DND-41 (cell line): ENCODE measurements at regions not wholly inside any gene's neighbourhood (a gene's known extent, or its start where the extent isn't known, plus 50 kb on each side); places are given as distances from the start of the nearest gene placed in this dataset.

Experiments
- ATAC-seq: fragments of 200-7000 bp; cut with Tn5 transposase; 3 replicates; pipeline ENCODE4 v1.9.1; 2021; ENCODE audit warnings: low read depth; ENCODE audit not compliant: insufficient read depth
- DNase-seq: peaks from one replicate; pipeline ENCODE4 v3.0.0-alpha.2; 2020
- H2AFZ ChIP-seq: 2 replicates; pipeline ENCODE4 v1.6.0; 2012; ENCODE audit warnings: low read depth, low read length
- H3K27ac ChIP-seq: 2 replicates; pipeline ENCODE4 v1.5.1; 2012; ENCODE audit warnings: low read length, inconsistent platforms
- H3K27me3 ChIP-seq: fragments of 200-600 bp; sonication (generic); 2 replicates; pipeline ENCODE4 v1.6.0; 2012; ENCODE audit warnings: low read length, mild to moderate bottlenecking, inconsistent platforms; ENCODE audit not compliant: insufficient read depth, poor library complexity
- H3K36me3 ChIP-seq: 2 replicates; pipeline ENCODE4 v1.5.1; 2012; ENCODE audit warnings: low read length, inconsistent platforms; ENCODE audit not compliant: insufficient read depth
- H3K4me1 ChIP-seq: 2 replicates; pipeline ENCODE4 v1.5.1; 2012; ENCODE audit warnings: mild to moderate bottlenecking, low read length; ENCODE audit not compliant: insufficient read depth
- H3K4me2 ChIP-seq: 2 replicates; pipeline ENCODE4 v1.6.0; 2012; ENCODE audit warnings: mild to moderate bottlenecking, moderate library complexity, low read length, inconsistent platforms; ENCODE audit not compliant: insufficient read depth
- H3K4me3 ChIP-seq, 2 experiments: fragments of 200-600 bp in 1 of 2; shearing (Covaris generic) in 1 of 2; 2 replicates each; pipeline ENCODE4 v1.5.1; 2012 to 2016; ENCODE audit warnings: inconsistent platforms in 2 of 2, low read length in 2 of 2, mild to moderate bottlenecking in 2 of 2, low read depth in 1 of 2, moderate library complexity in 1 of 2
- H3K79me2 ChIP-seq: 2 replicates; pipeline ENCODE4 v1.6.0; 2012; ENCODE audit warnings: low read length, inconsistent platforms; ENCODE audit not compliant: insufficient read depth
- H3K9ac ChIP-seq: 2 replicates; pipeline ENCODE4 v1.6.0; 2012; ENCODE audit warnings: low read depth, mild to moderate bottlenecking, inconsistent platforms, low read length, moderate library complexity
- H3K9me3 ChIP-seq: 2 replicates; pipeline ENCODE4 v1.5.1; 2012; ENCODE audit warnings: low read length, moderate library complexity, mild to moderate bottlenecking, inconsistent platforms; ENCODE audit not compliant: insufficient read depth, severe bottlenecking
- H4K20me1 ChIP-seq: 2 replicates; pipeline ENCODE4 v1.6.0; 2012; ENCODE audit warnings: low read length; ENCODE audit not compliant: insufficient read depth
- CTCF ChIP-seq: IDR thresholded peaks from 2 replicates; pipeline ENCODE4 v1.5.1; 2012; ENCODE audit warnings: borderline replicate concordance, low read length, moderate library complexity, mild to moderate bottlenecking; ENCODE audit not compliant: poor library complexity, severe bottlenecking; ENCODE audit errors: extremely low read depth
- EZH2 ChIP-seq: IDR thresholded peaks from 3 replicates; pipeline ENCODE4 v1.6.1; 2012; ENCODE audit warnings: borderline replicate concordance, low read depth, mild to moderate bottlenecking, moderate library complexity, low read length, inconsistent platforms; ENCODE audit not compliant: severe bottlenecking

DNA sequence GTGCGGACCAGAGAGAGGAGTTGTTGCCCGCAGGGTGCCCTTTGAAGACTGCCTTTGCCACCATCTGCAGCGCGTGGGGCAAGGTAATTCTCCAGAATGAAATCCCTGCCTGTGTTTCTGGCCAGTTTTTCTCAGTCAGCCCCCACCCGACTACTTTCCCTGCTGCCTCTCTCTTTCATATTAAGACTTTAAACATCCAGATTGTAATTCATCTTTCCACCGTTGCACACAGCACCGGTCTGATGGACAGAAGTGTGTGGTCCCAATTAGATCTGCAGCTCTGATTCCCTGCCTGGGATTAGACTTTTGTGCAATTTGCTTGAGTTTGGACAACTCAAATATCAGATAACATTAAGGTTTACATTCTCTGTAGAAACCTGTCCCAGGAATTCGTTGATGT lies 489.0 kb downstream of the QKI start:
- Histone ChIP-seq H3K4me1 (no peaks in the 10 kb centered on the region), H3K9ac (no peak overlapping the region), H3K36me3 (no peaks in the 10 kb centered on the region), H3K9me3 (no peaks in the 10 kb centered on the region), H3K79me2 (no peaks in the 10 kb centered on the region), H3K27me3 (no peaks in the 10 kb centered on the region), H3K27ac (no peak overlapping the region), H4K20me1 (no peaks in the 10 kb centered on the region), H3K4me3 (no peak overlapping the region), H3K4me2 (no peak overlapping the region), H2AFZ (no peak overlapping the region)
- no peak for DNase-seq
- no peak for ATAC-seq
- TF ChIP-seq EZH2 (no peak), CTCF (no peak)

GRCh38 chr6:163902993-163903392 lies 488.5 kb downstream of the QKI start:
- Histone ChIP-seq H3K27ac (no peak overlapping the region), H3K4me1 (no peaks in the 10 kb centered on the region), H3K79me2 (no peaks in the 10 kb centered on the region), H4K20me1 (no peaks in the 10 kb centered on the region), H3K36me3 (no peaks in the 10 kb centered on the region), H3K27me3 (no peaks in the 10 kb centered on the region), H3K4me2 (no peak overlapping the region), H3K9ac (no peak overlapping the region), H3K4me3 (no peak overlapping the region), H2AFZ (no peak overlapping the region), H3K9me3 (no peaks in the 10 kb centered on the region)
- ATAC-seq: no peak
- TF ChIP-seq CTCF: no peak
- TF ChIP-seq EZH2: no peak
- no peak for DNase-seq

DNA sequence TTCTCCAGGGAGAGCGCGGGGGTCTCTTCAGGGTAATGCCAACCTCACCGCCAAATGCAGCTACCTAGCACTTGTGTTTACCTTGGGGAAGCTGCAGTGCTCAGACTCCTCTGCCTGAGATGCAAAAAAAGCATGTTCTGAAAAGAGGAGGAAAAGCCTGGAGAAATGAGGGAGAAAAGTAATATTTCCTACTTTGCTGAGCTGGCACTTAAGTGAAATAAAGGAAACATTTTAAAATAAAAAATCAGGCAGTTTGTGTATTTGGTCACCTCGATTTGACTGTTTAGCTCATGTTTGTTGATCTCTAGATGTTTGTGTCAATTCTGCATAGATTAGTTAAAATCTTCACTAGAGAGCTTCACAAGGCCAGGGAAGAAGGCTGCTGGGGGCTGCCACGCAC lies 487.2 kb downstream of the QKI start:
- ATAC-seq (no peak), DNase-seq (no peak)
- Histone ChIP-seq H3K27me3 (no peaks in the 10 kb centered on the region), H3K79me2 (no peaks in the 10 kb centered on the region), H4K20me1 (no peaks in the 10 kb centered on the region), H3K9me3 (no peaks in the 10 kb centered on the region), H3K36me3 (no peaks in the 10 kb centered on the region), H3K4me1 (no peaks in the 10 kb centered on the region), H3K27ac (no peak overlapping the region), H2AFZ (no peak overlapping the region), H3K4me3 (no peak overlapping the region), H3K4me2 (no peak overlapping the region), H3K9ac (no peak overlapping the region)
- TF ChIP-seq CTCF: no peak
- TF ChIP-seq EZH2: no peak

GRCh38 chr6:163900570-163900969 lies 486.1 kb downstream of the QKI start:
- Histone ChIP-seq H3K27me3 (no peaks in the 10 kb centered on the region), H3K36me3 (no peaks in the 10 kb centered on the region), H3K9me3 (no peaks in the 10 kb centered on the region), H3K4me2 (no peak overlapping the region), H2AFZ (no peak overlapping the region), H3K9ac (no peak overlapping the region), H3K4me1 (no peaks in the 10 kb centered on the region), H3K4me3 (no peak overlapping the region), H3K27ac (no peak overlapping the region), H3K79me2 (no peaks in the 10 kb centered on the region), H4K20me1 (no peaks in the 10 kb centered on the region)
- no peak for DNase-seq
- TF ChIP-seq EZH2 (no peak), CTCF (no peak)
- ATAC-seq: no peak
